Trophoblast cell (in vitro differentiated cells and primary cell): ENCODE measurements at regions not wholly inside any gene's neighbourhood (a gene's known extent, or its start where the extent isn't known, plus 50 kb on each side); places are given as distances from the start of the nearest gene placed in this dataset.

Source experiments
- DNase-seq, 2 donors: peaks; one replicate each; pipeline ENCODE4 v3.0.0-alpha.2; 2016
- H2AFZ ChIP-seq: 2 replicates; pipeline ENCODE4 v1.6.1; 2013; ENCODE audit warnings: low read length, moderate library complexity, mild to moderate bottlenecking; ENCODE audit not compliant: insufficient read depth, poor library complexity
- H2AK5ac ChIP-seq: 2 replicates; pipeline ENCODE4 v1.6.1; 2013; ENCODE audit warnings: mild to moderate bottlenecking, low read length
- H2BK120ac ChIP-seq: 2 replicates; pipeline ENCODE4 v1.6.1; 2013; ENCODE audit warnings: low read length, mild to moderate bottlenecking, moderate library complexity; ENCODE audit not compliant: insufficient read depth, poor library complexity
- H2BK12ac ChIP-seq: 2 replicates; pipeline ENCODE4 v1.6.1; 2013; ENCODE audit warnings: mild to moderate bottlenecking, low read length, moderate library complexity
- H2BK5ac ChIP-seq: 2 replicates; pipeline ENCODE4 v1.6.1; 2013; ENCODE audit warnings: low read length, low read depth, moderate library complexity, mild to moderate bottlenecking; ENCODE audit not compliant: poor library complexity
- H3K14ac ChIP-seq: 2 replicates; pipeline ENCODE4 v1.6.1; 2013; ENCODE audit warnings: mild to moderate bottlenecking, low read length
- H3K18ac ChIP-seq: 2 replicates; pipeline ENCODE4 v1.6.1; 2013; ENCODE audit warnings: mild to moderate bottlenecking, low read length
- H3K23ac ChIP-seq: 2 replicates; pipeline ENCODE4 v1.6.1; 2013; ENCODE audit warnings: low read length
- H3K27ac ChIP-seq: 2 replicates; pipeline ENCODE4 v1.5.1; 2013; ENCODE audit warnings: low read depth, mild to moderate bottlenecking, inconsistent platforms, low read length, moderate library complexity
- H3K27me3 ChIP-seq: 2 replicates; pipeline ENCODE4 v1.6.1; 2013; ENCODE audit warnings: inconsistent platforms, mild to moderate bottlenecking, low read length, moderate library complexity; ENCODE audit not compliant: insufficient read depth
- H3K36me3 ChIP-seq, 2 experiments: 1 replicate in 1 of 2; 2 replicates in 1 of 2; pipeline ENCODE4 v1.6.1; 2013; ENCODE audit warnings: low read length in 2 of 2, mild to moderate bottlenecking in 2 of 2, moderate library complexity in 1 of 2; ENCODE audit not compliant: insufficient read depth in 2 of 2, control insufficient read depth in 1 of 2
- H3K4ac ChIP-seq: 2 replicates; pipeline ENCODE4 v1.6.1; 2013; ENCODE audit warnings: low read depth, mild to moderate bottlenecking, low read length, moderate library complexity
- H3K4me1 ChIP-seq, 2 experiments: 1 replicate in 1 of 2; 2 replicates in 1 of 2; pipeline ENCODE4 v1.6.1; 2013; ENCODE audit warnings: low read length in 2 of 2, mild to moderate bottlenecking in 2 of 2, moderate library complexity in 1 of 2; ENCODE audit not compliant: insufficient read depth in 2 of 2, control insufficient read depth in 1 of 2
- H3K4me2 ChIP-seq: 2 replicates; pipeline ENCODE4 v1.6.1; 2013; ENCODE audit warnings: inconsistent platforms, mild to moderate bottlenecking, low read length, moderate library complexity
- H3K4me3 ChIP-seq: 2 replicates; pipeline ENCODE4 v1.5.1; 2013; ENCODE audit warnings: mild to moderate bottlenecking, low read depth, low read length, inconsistent platforms
- H3K79me1 ChIP-seq: one replicate; pipeline ENCODE4 v1.6.1; 2013; ENCODE audit warnings: low read length
- H3K79me2 ChIP-seq: 2 replicates; pipeline ENCODE4 v1.6.1; 2013; ENCODE audit warnings: low read length, mild to moderate bottlenecking; ENCODE audit not compliant: control insufficient read depth, insufficient read depth, poor library complexity
- H3K9ac ChIP-seq: 2 replicates; pipeline ENCODE4 v1.6.1; 2013; ENCODE audit warnings: mild to moderate bottlenecking, low read length
- H3K9me3 ChIP-seq: 2 replicates; pipeline ENCODE4 v1.6.1; 2013; ENCODE audit warnings: low read depth, mild to moderate bottlenecking, control low read depth, inconsistent platforms, low read length; ENCODE audit not compliant: insufficient read depth
- H4K12ac ChIP-seq: 2 replicates; pipeline ENCODE4 v1.6.1; 2013; ENCODE audit warnings: low read depth, mild to moderate bottlenecking, low read length, moderate library complexity
- H4K8ac ChIP-seq: 2 replicates; pipeline ENCODE4 v1.6.1; 2013; ENCODE audit warnings: low read depth, mild to moderate bottlenecking, low read length, moderate library complexity
- H4K91ac ChIP-seq: one replicate; pipeline ENCODE4 v1.6.1; 2013; ENCODE audit warnings: low read depth, mild to moderate bottlenecking, low read length, moderate library complexity
- WGBS: extraction: QIAGEN DNeasy Blood & Tissue Kit; methylation state at CpG from one replicate; pipeline ENCODE4 v1.1.7; 2013; ENCODE audit warnings: missing lambda C conversion rate; ENCODE audit not compliant: insufficient read length, insufficient coverage; ENCODE audit errors: extremely low coverage; 5-methylcytosine and 5-hydroxymethylcytosine counted together

DNA sequence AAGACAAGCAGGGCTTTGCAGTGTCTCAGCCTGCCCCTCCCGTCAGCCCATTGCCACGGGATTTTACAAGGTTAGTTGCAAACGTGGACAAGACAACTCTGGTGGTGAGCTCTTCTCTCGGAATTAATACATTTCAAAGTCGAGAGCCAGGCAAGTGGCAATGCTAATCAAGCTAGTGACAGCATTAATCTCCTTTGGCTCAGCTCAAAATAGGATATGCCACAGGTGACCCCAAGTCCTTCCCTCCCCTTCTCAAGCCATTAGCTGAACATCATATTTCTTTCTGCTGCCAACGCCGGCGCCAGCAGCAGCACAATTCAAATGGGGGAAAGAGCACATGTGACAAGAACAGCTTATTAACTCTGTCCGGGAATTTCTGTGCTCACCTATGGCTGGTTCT, 190.1 kb downstream of the ATPSCKMT start:
- H3K79me2 ChIP-seq: no peaks in the 10 kb centered on the region
- H2AK5ac ChIP-seq: no peak overlapping the region
- H3K18ac ChIP-seq: no peak overlapping the region
- no peak for DNase-seq
- no peak overlapping the region for H2BK120ac ChIP-seq
- H3K4me3 ChIP-seq: no peak overlapping the region
- no peak overlapping the region for H3K14ac ChIP-seq
- no peak overlapping the region for H2BK5ac ChIP-seq
- H3K36me3 ChIP-seq: no peaks in the 10 kb centered on the region
- H3K4me2 ChIP-seq: no peak overlapping the region
- H4K91ac ChIP-seq: no peak overlapping the region
- H3K79me1 ChIP-seq: no peaks in the 10 kb centered on the region
- no peak overlapping the region for H3K27ac ChIP-seq
- no peak overlapping the region for H3K4ac ChIP-seq
- H3K23ac ChIP-seq: no peak overlapping the region
- no peak overlapping the region for H4K8ac ChIP-seq
- H3K9ac ChIP-seq: no peak overlapping the region
- H2BK12ac ChIP-seq: no peak overlapping the region
- H3K27me3 ChIP-seq: no peaks in the 10 kb centered on the region
- H3K9me3 ChIP-seq: no peaks in the 10 kb centered on the region
- H2AFZ ChIP-seq: no peak overlapping the region
- H3K4me1 ChIP-seq: no peaks in the 10 kb centered on the region
- no peak overlapping the region for H4K12ac ChIP-seq
- no CpG with 5 or more reads among the region's 9 CpGs for WGBS

DNA sequence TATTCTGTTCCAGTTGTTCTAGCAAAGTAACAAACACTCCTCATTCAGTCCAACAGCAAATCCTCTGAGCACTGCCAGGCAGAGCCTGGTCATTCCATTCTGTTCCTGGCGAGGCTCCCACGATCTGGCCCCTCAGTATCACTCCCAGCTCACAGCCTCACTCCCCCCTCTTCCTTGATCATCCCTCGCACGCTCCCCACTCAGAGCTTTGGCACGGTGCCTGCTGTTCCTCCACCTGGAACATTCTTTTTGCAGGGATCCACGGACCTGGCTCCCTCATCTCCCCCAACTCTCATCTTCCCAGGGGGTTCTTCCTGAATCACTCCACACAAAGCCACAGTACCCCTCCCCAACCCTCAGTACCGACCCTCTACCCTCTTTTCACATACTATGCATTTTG, 192.3 kb downstream of the ATPSCKMT start:
- Histone ChIP-seq H3K14ac (no peak overlapping the region), H3K27me3 (no peaks in the 10 kb centered on the region), H4K12ac (no peak overlapping the region), H3K27ac (no peak overlapping the region), H4K8ac (no peak overlapping the region), H3K9ac (no peak overlapping the region), H2BK5ac (no peak overlapping the region), H3K79me2 (no peaks in the 10 kb centered on the region), H3K9me3 (no peaks in the 10 kb centered on the region), H3K18ac (no peak overlapping the region), H2AK5ac (no peak overlapping the region), H2BK120ac (no peak overlapping the region), H3K4me3 (no peak overlapping the region), H3K4me2 (no peak overlapping the region), H3K4ac (no peak overlapping the region), H3K79me1 (no peaks in the 10 kb centered on the region), H2BK12ac (no peak overlapping the region), H3K23ac (no peak overlapping the region), H3K36me3 (no peaks in the 10 kb centered on the region), H2AFZ (no peak overlapping the region), H3K4me1 (no peaks in the 10 kb centered on the region), H4K91ac (no peak overlapping the region)
- no peak for DNase-seq
- no CpG with 5 or more reads among the region's 7 CpGs for WGBS

DNA sequence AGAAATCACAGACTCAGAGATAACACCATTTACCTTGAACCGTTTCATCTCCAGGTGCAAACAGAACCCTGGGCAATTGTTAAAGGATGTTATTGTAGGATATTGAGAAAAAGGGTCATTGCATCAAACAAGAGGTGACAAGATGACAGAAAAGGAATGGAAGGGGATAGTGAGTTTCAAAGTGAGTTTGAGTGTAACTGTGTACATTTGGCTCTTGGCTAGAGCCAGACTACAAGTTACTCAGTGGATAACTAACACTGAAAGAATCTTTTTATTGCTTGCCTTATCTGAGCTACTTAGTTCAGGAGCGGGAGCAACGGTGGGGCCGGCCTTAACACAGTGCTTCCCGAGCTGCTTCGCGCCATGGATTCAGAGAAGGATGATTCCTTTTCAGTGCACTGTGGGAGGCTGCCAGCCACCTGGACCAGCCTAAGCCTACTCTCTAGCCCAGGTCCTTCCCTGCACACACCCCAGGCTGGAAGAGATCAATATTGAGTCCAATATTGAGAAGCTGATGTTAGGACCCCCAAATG, 193.4 kb downstream of the ATPSCKMT start:
- H4K8ac ChIP-seq: no peak overlapping the region
- H3K23ac ChIP-seq: no peak overlapping the region
- no peak overlapping the region for H3K27ac ChIP-seq
- H3K9ac ChIP-seq: no peak overlapping the region
- H3K36me3 ChIP-seq: no peaks in the 10 kb centered on the region
- no peak overlapping the region for H2AK5ac ChIP-seq
- no peak overlapping the region for H3K4me3 ChIP-seq
- peaks cover 7% of the 10 kb centered on the region for H3K9me3 ChIP-seq
- H2BK120ac ChIP-seq: no peak overlapping the region
- WGBS: no CpG with 5 or more reads among the region's 7 CpGs
- no peak overlapping the region for H2AFZ ChIP-seq
- DNase-seq: no peak
- no peak overlapping the region for H3K4me2 ChIP-seq
- no peak overlapping the region for H4K91ac ChIP-seq
- no peaks in the 10 kb centered on the region for H3K79me2 ChIP-seq
- H3K18ac ChIP-seq: no peak overlapping the region
- H3K4ac ChIP-seq: no peak overlapping the region
- H4K12ac ChIP-seq: no peak overlapping the region
- no peak overlapping the region for H2BK12ac ChIP-seq
- H3K14ac ChIP-seq: no peak overlapping the region
- no peak overlapping the region for H2BK5ac ChIP-seq
- H3K79me1 ChIP-seq: no peaks in the 10 kb centered on the region
- no peaks in the 10 kb centered on the region for H3K27me3 ChIP-seq
- H3K4me1 ChIP-seq: no peaks in the 10 kb centered on the region

DNA sequence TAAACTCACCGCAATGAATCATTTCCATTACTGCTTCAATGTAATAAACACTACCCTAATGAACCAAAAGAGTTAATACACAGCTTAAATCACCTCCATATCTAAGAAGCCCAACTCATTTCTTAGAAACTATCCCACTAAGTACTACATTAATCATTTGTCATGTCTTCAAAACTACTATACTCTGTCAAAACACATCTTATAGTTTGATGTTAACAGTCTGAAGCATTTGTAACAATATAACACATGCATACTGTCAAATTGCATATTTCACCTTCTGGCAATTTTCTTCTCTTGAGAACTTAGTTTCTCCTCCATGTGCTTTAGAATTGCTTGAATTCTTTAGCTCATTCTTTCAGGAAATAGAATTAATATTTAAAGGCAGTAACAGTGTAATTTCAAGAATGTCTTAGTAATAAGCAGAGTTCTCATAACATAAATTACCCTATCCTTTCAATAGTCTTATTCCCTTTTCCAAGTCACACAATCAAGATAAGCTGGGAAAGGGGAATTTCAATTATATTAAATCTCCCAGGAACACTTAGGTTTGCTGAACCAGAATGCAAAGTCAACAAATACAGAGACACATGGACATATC, 199.7 kb downstream of the ATPSCKMT start:
- H3K9ac ChIP-seq: no peak overlapping the region
- no peak overlapping the region for H3K27ac ChIP-seq
- H2BK12ac ChIP-seq: no peak overlapping the region
- no peaks in the 10 kb centered on the region for H3K36me3 ChIP-seq
- WGBS: no CpG with 5 or more reads among the region's 1 CpG
- no peak overlapping the region for H3K23ac ChIP-seq
- H4K12ac ChIP-seq: no peak overlapping the region
- H3K4me1 ChIP-seq: no peaks in the 10 kb centered on the region
- no peak overlapping the region for H3K14ac ChIP-seq
- DNase-seq: no peak
- no peak overlapping the region for H4K91ac ChIP-seq
- no peak overlapping the region for H3K18ac ChIP-seq
- no peaks in the 10 kb centered on the region for H3K27me3 ChIP-seq
- H3K4me2 ChIP-seq: no peak overlapping the region
- no peaks in the 10 kb centered on the region for H3K79me2 ChIP-seq
- peaks cover 7% of the 10 kb centered on the region for H3K9me3 ChIP-seq
- no peak overlapping the region for H2BK120ac ChIP-seq
- no peak overlapping the region for H3K4me3 ChIP-seq
- no peak overlapping the region for H4K8ac ChIP-seq
- H2BK5ac ChIP-seq: no peak overlapping the region
- H2AK5ac ChIP-seq: no peak overlapping the region
- no peak overlapping the region for H2AFZ ChIP-seq
- no peaks in the 10 kb centered on the region for H3K79me1 ChIP-seq
- H3K4ac ChIP-seq: no peak overlapping the region
